Tibial nerve (tissue), 4 donors: ENCODE measurements at regions not wholly inside any gene's neighbourhood (a gene's known extent, or its start where the extent isn't known, plus 50 kb on each side); places are given as distances from the start of the nearest gene placed in this dataset.

Experiments
- DNase-seq, 2 donors: peaks; one replicate each; pipeline ENCODE4 v3.0.0-alpha.2; 2019; ENCODE audit warnings: low spot score in 2 of 2
- H3K27ac ChIP-seq, 4 donors: fragments of 200-600 bp; sonication (generic) in 3 of 4; one replicate each; pipeline ENCODE4 v1.5.1; 2017 to 2019; ENCODE audit warnings: mild to moderate bottlenecking in 1 of 4
- H3K27me3 ChIP-seq, 2 donors: fragments of 200-600 bp; sonication (generic) in 1 of 2; one replicate each; pipeline versions ENCODE4 v1.5.1 to v1.6.0; 2017 to 2019
- H3K36me3 ChIP-seq, 3 donors: fragments of 200-600 bp; sonication (generic); one replicate each; pipeline ENCODE4 v1.5.1; 2018 to 2019
- H3K4me1 ChIP-seq, 4 donors: fragments of 200-600 bp; sonication (generic) in 3 of 4; one replicate each; pipeline ENCODE4 v1.5.1; 2017 to 2019
- H3K4me3 ChIP-seq, 4 donors: fragments of 200-600 bp; sonication (generic) in 3 of 4; one replicate each; pipeline ENCODE4 v1.5.1; 2017 to 2019; ENCODE audit warnings: mild to moderate bottlenecking in 1 of 4, moderate library complexity in 1 of 4
- H3K9me3 ChIP-seq, 4 donors: fragments of 200-600 bp; sonication (generic) in 3 of 4; one replicate each; pipeline ENCODE4 v1.5.1; 2017 to 2019
- CTCF ChIP-seq, 5 experiments: fragments of 200-600 bp in 3 of 5; fragments of 450-650 bp in 2 of 5; sonication (generic) in 3 of 5; IDR thresholded peaks; one replicate each; pipeline ENCODE4 v1.5.1; 2016 to 2019; ENCODE audit warnings: antibody characterized with exemption in 5 of 5, mild to moderate bottlenecking in 3 of 5, moderate library complexity in 2 of 5
- EP300 ChIP-seq, 2 donors: sonication (generic); formaldehyde crosslinking; IDR thresholded peaks; one replicate each; pipeline ENCODE4 v1.6.1; 2017; ENCODE audit warnings: antibody characterized with exemption in 2 of 2, mild to moderate bottlenecking in 1 of 2
- POLR2A ChIP-seq, 2 donors: fragments of 450-650 bp; IDR thresholded peaks; one replicate each; pipeline ENCODE4 v1.6.1; 2017; ENCODE audit warnings: antibody characterized with exemption in 2 of 2, mild to moderate bottlenecking in 2 of 2, moderate library complexity in 2 of 2
- WGBS, 2 donors: methylation state at CpG; one replicate each; pipeline ENCODE4 v1.1.5; 2018; 5-methylcytosine and 5-hydroxymethylcytosine counted together

GRCh38 chr1:239586128-239586527 is 199.8 kb downstream of the CHRM3 start:
- Histone ChIP-seq H3K9me3 (no peaks in the 10 kb centered on the region), H3K4me3 (no peak overlapping the region), H3K27me3 (no peaks in the 10 kb centered on the region), H3K36me3 (no peaks in the 10 kb centered on the region), H3K4me1 (no peaks in the 10 kb centered on the region), H3K27ac (no peak overlapping the region)
- DNase-seq: no peak
- TF ChIP-seq POLR2A (IDR thresholded peaks at IDR 0.05): no peak
- TF ChIP-seq CTCF (IDR thresholded peaks at IDR 0.05): no peak
- no peak for TF ChIP-seq EP300 (IDR thresholded peaks at IDR 0.05)

- no peak overlapping the region for H3K4me3 ChIP-seq
- H3K36me3 ChIP-seq: no peaks in the 10 kb centered on the region
- no peaks in the 10 kb centered on the region for H3K4me1 ChIP-seq
- H3K9me3 ChIP-seq: no peaks in the 10 kb centered on the region
- DNase-seq: no peak
- H3K27ac ChIP-seq: no peak overlapping the region
- 76 to 78% methylated on average over 8 of the region's 8 CpGs for WGBS, 2 donors
- TF ChIP-seq CTCF (IDR thresholded peaks at IDR 0.05): no peak
- TF ChIP-seq POLR2A (IDR thresholded peaks at IDR 0.05): no peak
- no peak for TF ChIP-seq EP300 (IDR thresholded peaks at IDR 0.05)
- no peaks in the 10 kb centered on the region for H3K27me3 ChIP-seq
These were observed 200.7 kb downstream of the CHRM3 start for GRCh38 chr1:239587066-239587465.

- Histone ChIP-seq H3K36me3 (no peaks in the 10 kb centered on the region), H3K4me1 (no peaks in the 10 kb centered on the region), H3K9me3 (no peaks in the 10 kb centered on the region), H3K27me3 (no peaks in the 10 kb centered on the region), H3K4me3 (no peak overlapping the region), H3K27ac (no peak overlapping the region)
- WGBS, 2 donors: 60 to 64% methylated on average over 6 of the region's 6 CpGs
- no peak for TF ChIP-seq CTCF (IDR thresholded peaks at IDR 0.05)
- no peak for TF ChIP-seq EP300 (IDR thresholded peaks at IDR 0.05)
- TF ChIP-seq POLR2A (IDR thresholded peaks at IDR 0.05): no peak
- DNase-seq: no peak
These were observed 201.4 kb downstream of the CHRM3 start for GRCh38 chr1:239587574-239588369.

GRCh38 chr1:239590556-239590955 is 204.2 kb downstream of the CHRM3 start:
- H3K27me3 ChIP-seq: no peaks in the 10 kb centered on the region
- H3K4me1 ChIP-seq: no peaks in the 10 kb centered on the region
- H3K9me3 ChIP-seq: no peaks in the 10 kb centered on the region
- H3K36me3 ChIP-seq: no peaks in the 10 kb centered on the region
- DNase-seq: no peak
- H3K27ac ChIP-seq: no peak overlapping the region
- no peak for TF ChIP-seq EP300 (IDR thresholded peaks at IDR 0.05)
- TF ChIP-seq CTCF (IDR thresholded peaks at IDR 0.05): no peak
- TF ChIP-seq POLR2A (IDR thresholded peaks at IDR 0.05): no peak
- H3K4me3 ChIP-seq: no peak overlapping the region

- Histone ChIP-seq H3K4me3 (no peak overlapping the region), H3K27ac (no peak overlapping the region), H3K4me1 (no peaks in the 10 kb centered on the region), H3K36me3 (no peaks in the 10 kb centered on the region), H3K9me3 (no peaks in the 10 kb centered on the region), H3K27me3 (no peaks in the 10 kb centered on the region)
- DNase-seq: no peak
- 85 to 90% methylated on average over 4 of the region's 4 CpGs for whole genome bisulfite sequencing, 2 donors
- TF ChIP-seq EP300 (IDR thresholded peaks at IDR 0.05): no peak
- TF ChIP-seq CTCF (IDR thresholded peaks at IDR 0.05): no peak
- TF ChIP-seq POLR2A (IDR thresholded peaks at IDR 0.05): no peak
These were observed 207.2 kb downstream of the CHRM3 start for GRCh38 chr1:239593527-239593926.
